CD14-positive monocyte (primary cell): ENCODE measurements at regions not wholly inside any gene's neighbourhood (a gene's known extent, or its start where the extent isn't known, plus 50 kb on each side); places are given as distances from the start of the nearest gene placed in this dataset.

ENCODE experiments used
- DNase-seq, 3 donors: peaks; one replicate each; pipeline ENCODE4 v3.0.0-alpha.2; 2011 to 2022
- H2AFZ ChIP-seq: 2 replicates; pipeline ENCODE4 v1.6.0; 2012; ENCODE audit warnings: mild to moderate bottlenecking, low read depth, low read length, inconsistent platforms; ENCODE audit not compliant: insufficient read depth, poor library complexity, severe bottlenecking
- H3K27ac ChIP-seq, 2 donors: 1 replicate in 1 of 2; 2 replicates in 1 of 2; pipeline ENCODE4 v1.5.1; 2012 to 2013; ENCODE audit warnings: low read length in 2 of 2, control low read depth in 1 of 2, inconsistent platforms in 1 of 2, low read depth in 1 of 2, mild to moderate bottlenecking in 1 of 2
- H3K27me3 ChIP-seq, 2 donors: one replicate each; pipeline versions ENCODE4 v1.6.0 to v1.6.1; 2011 to 2013; ENCODE audit warnings: low read length in 2 of 2; ENCODE audit not compliant: control insufficient read depth in 2 of 2, insufficient read depth in 2 of 2
- H3K36me3 ChIP-seq, 2 donors: replicated peaks in 1 of 2; 1 replicate in 1 of 2; 2 replicates in 1 of 2; pipeline versions ENCODE4 v1.5.1 to v1.6.1; 2012 to 2013; ENCODE audit warnings: low read length in 2 of 2, control low read depth in 1 of 2, inconsistent platforms in 1 of 2, mild to moderate bottlenecking in 1 of 2; ENCODE audit not compliant: insufficient read depth in 2 of 2, control insufficient read depth in 1 of 2
- H3K4me1 ChIP-seq, 2 donors: 1 replicate in 1 of 2; 2 replicates in 1 of 2; pipeline versions ENCODE4 v1.5.1 to v1.6.1; 2012 to 2013; ENCODE audit warnings: low read length in 2 of 2, control low read depth in 1 of 2, inconsistent platforms in 1 of 2, mild to moderate bottlenecking in 1 of 2, moderate library complexity in 1 of 2; ENCODE audit not compliant: insufficient read depth in 2 of 2, control insufficient read depth in 1 of 2
- H3K4me2 ChIP-seq: replicated peaks from 2 replicates; pipeline ENCODE3; 2012; ENCODE audit warnings: low read length, moderate library complexity, mild to moderate bottlenecking; ENCODE audit not compliant: poor library complexity, severe bottlenecking; ENCODE audit errors: extremely low read depth
- H3K4me3 ChIP-seq, 3 experiments: fragments of 200-600 bp in 1 of 3; sonication (generic) in 1 of 3; replicated peaks in 1 of 3; 1 replicate in 2 of 3; 2 replicates in 1 of 3; pipeline ENCODE4 v1.5.1; 2011 to 2013; ENCODE audit warnings: low read length in 3 of 3, mild to moderate bottlenecking in 3 of 3, control low read depth in 2 of 3, low read depth in 2 of 3, inconsistent platforms in 1 of 3, moderate library complexity in 1 of 3
- H3K79me2 ChIP-seq: 2 replicates; pipeline ENCODE4 v1.6.0; 2012; ENCODE audit warnings: mild to moderate bottlenecking, control low read depth, inconsistent platforms, low read length, moderate library complexity; ENCODE audit not compliant: insufficient read depth
- H3K9ac ChIP-seq: 2 replicates; pipeline ENCODE4 v1.6.0; 2017; ENCODE audit warnings: low read length, mild to moderate bottlenecking; ENCODE audit not compliant: insufficient read depth, poor library complexity, severe bottlenecking
- H3K9me3 ChIP-seq, 2 donors: replicated peaks in 1 of 2; 1 replicate in 1 of 2; 2 replicates in 1 of 2; pipeline versions ENCODE4 v1.5.1 to v1.6.1; 2012 to 2013; ENCODE audit warnings: low read length in 2 of 2, control low read depth in 1 of 2; ENCODE audit not compliant: control insufficient read depth in 1 of 2, insufficient read depth in 1 of 2
- H4K20me1 ChIP-seq: 2 replicates; pipeline ENCODE4 v1.6.0; 2012; ENCODE audit warnings: mild to moderate bottlenecking, low read length, control low read depth, moderate library complexity; ENCODE audit not compliant: insufficient read depth
- H3K27ac Mint-ChIP-seq, 7 donors: one replicate each; pipeline ENCODE4 v1.8.0; 2020; ENCODE audit warnings: mild to moderate bottlenecking in 7 of 7, mixed read lengths in 7 of 7, moderate library complexity in 6 of 7, inconsistent platforms in 2 of 7
- H3K27me3 Mint-ChIP-seq, 3 donors: one replicate each; pipeline ENCODE4 v1.8.0; 2021 to 2022; ENCODE audit warnings: low read depth in 3 of 3, mild to moderate bottlenecking in 3 of 3, mixed read lengths in 3 of 3, moderate library complexity in 3 of 3, inconsistent platforms in 1 of 3
- H3K36me3 Mint-ChIP-seq, 2 donors: one replicate each; pipeline ENCODE4 v1.8.0; 2020; ENCODE audit warnings: mixed read lengths in 2 of 2, inconsistent platforms in 1 of 2, mild to moderate bottlenecking in 1 of 2
- H3K4me1 Mint-ChIP-seq: one replicate; pipeline ENCODE4 v1.8.0; 2020; ENCODE audit warnings: mild to moderate bottlenecking, mixed read lengths
- H3K4me3 Mint-ChIP-seq, 2 donors: one replicate each; pipeline ENCODE4 v1.8.0; 2020; ENCODE audit warnings: mild to moderate bottlenecking in 2 of 2, mixed read lengths in 2 of 2, moderate library complexity in 1 of 2
- H3K9me3 Mint-ChIP-seq, 7 donors: one replicate each; pipeline ENCODE4 v1.8.0; 2020 to 2022; ENCODE audit warnings: mixed read lengths in 7 of 7, mild to moderate bottlenecking in 6 of 7, moderate library complexity in 6 of 7, inconsistent platforms in 2 of 7
- CTCF ChIP-seq: fragments of 200-600 bp; IDR thresholded peaks from one replicate; pipeline ENCODE4 v1.8.0; 2022; ENCODE audit warnings: antibody characterized with exemption, mild to moderate bottlenecking
- WGBS: methylation state at CpG from one replicate; pipeline ENCODE4 v1.1.5; 2013; ENCODE audit warnings: missing lambda C conversion rate; ENCODE audit not compliant: insufficient coverage; 5-methylcytosine and 5-hydroxymethylcytosine counted together
- intact Hi-C, 2 donors: fragments of 100-400 bp; cut with micrococcal nuclease; formaldehyde crosslinking; loops; one replicate each; pipeline versions ENCODE4 v1.15.0 to v1.15.1; 2023

GRCh38 chr18:34550156-34550555 lies 159.9 kb upstream of the DTNA start:
- H3K4me1 Mint-ChIP-seq = no peaks in the 10 kb centered on the region
- H3K9me3 Mint-ChIP-seq = peaks cover 0 to 3% (median 0%) of the 10 kb centered on the region in 7 donors
- intact Hi-C loops = no loop called here
- no peak overlapping the region for H2AFZ ChIP-seq
- no peak for DNase-seq
- TF ChIP-seq CTCF = no peak
- no peak overlapping the region for H3K27ac ChIP-seq
- no peak overlapping the region for H3K4me2 ChIP-seq
- H3K79me2 ChIP-seq = no peaks in the 10 kb centered on the region
- H4K20me1 ChIP-seq = no peaks in the 10 kb centered on the region
- no peak overlapping the region for H3K9ac ChIP-seq
- no peak overlapping the region for H3K4me3 ChIP-seq
- H3K27me3 Mint-ChIP-seq = peaks cover 0 to 3% (median 2%) of the 10 kb centered on the region in 3 donors
- no peaks in the 10 kb centered on the region for H3K36me3 Mint-ChIP-seq
- no peak overlapping the region for H3K27ac Mint-ChIP-seq
- H3K9me3 ChIP-seq = no peaks in the 10 kb centered on the region
- peaks cover 0 to 2% of the 10 kb centered on the region in 2 donors for H3K27me3 ChIP-seq
- WGBS = no CpG with 5 or more reads among the region's 4 CpGs
- no peak overlapping the region for H3K4me3 Mint-ChIP-seq
- H3K4me1 ChIP-seq = no peaks in the 10 kb centered on the region
- H3K36me3 ChIP-seq = no peaks in the 10 kb centered on the region

GRCh38 chr18:34550902-34551301 lies 159.2 kb upstream of the DTNA start:
- Histone ChIP-seq H3K27me3 (peaks cover 0 to 2% of the 10 kb centered on the region in 2 donors), H3K4me2 (no peak overlapping the region), H4K20me1 (no peaks in the 10 kb centered on the region), H3K4me3 (no peak overlapping the region), H2AFZ (no peak overlapping the region), H3K79me2 (no peaks in the 10 kb centered on the region), H3K9me3 (no peaks in the 10 kb centered on the region), H3K27ac (no peak overlapping the region), H3K4me1 (no peaks in the 10 kb centered on the region), H3K36me3 (no peaks in the 10 kb centered on the region), H3K9ac (no peak overlapping the region)
- WGBS = 60% methylated on average over 1 of the region's 1 CpG
- Mint-ChIP-seq H3K36me3 (no peaks in the 10 kb centered on the region), H3K27ac (no peak overlapping the region), H3K27me3 (peaks cover 0 to 3% (median 2%) of the 10 kb centered on the region in 3 donors), H3K9me3 (peaks cover 0 to 8% (median 2%) of the 10 kb centered on the region in 7 donors), H3K4me1 (no peaks in the 10 kb centered on the region), H3K4me3 (no peak overlapping the region)
- intact Hi-C loops = no loop called here
- TF ChIP-seq CTCF = no peak
- no peak for DNase-seq
